MM.1S (cell line): ENCODE measurements at regions not wholly inside any gene's neighbourhood (a gene's known extent, or its start where the extent isn't known, plus 50 kb on each side); places are given as distances from the start of the nearest gene placed in this dataset.

Experiments
- DNase-seq: peaks from one replicate; pipeline ENCODE4 v3.0.0-alpha.2; 2015
- H2AFZ ChIP-seq: fragments of 300-600 bp; sonication (generic); 2 replicates; pipeline ENCODE4 v1.6.0; 2016; ENCODE audit warnings: antibody characterized with exemption, low read length
- H3F3A ChIP-seq: fragments of 300-600 bp; sonication (generic); 2 replicates; pipeline ENCODE4 v1.6.1; 2016; ENCODE audit warnings: mild to moderate bottlenecking, antibody characterized with exemption, low read length, moderate library complexity, mixed read lengths; ENCODE audit not compliant: insufficient read depth
- H3K27ac ChIP-seq: fragments of 300-600 bp; sonication (generic); 2 replicates; pipeline ENCODE4 v1.5.1; 2016; ENCODE audit warnings: mild to moderate bottlenecking, low read length
- H3K27me3 ChIP-seq: fragments of 300-600 bp; sonication (generic); replicated peaks from 2 replicates; pipeline ENCODE4 v1.6.0; 2016; ENCODE audit warnings: low read length; ENCODE audit not compliant: insufficient read depth
- H3K36me3 ChIP-seq: fragments of 300-600 bp; sonication (generic); replicated peaks from 2 replicates; pipeline ENCODE4 v1.6.1; 2016; ENCODE audit warnings: mild to moderate bottlenecking, low read length, mixed read lengths; ENCODE audit not compliant: insufficient read depth
- H3K4me1 ChIP-seq: fragments of 300-600 bp; sonication (generic); 2 replicates; pipeline ENCODE4 v1.6.1; 2016; ENCODE audit warnings: low read length, mixed read lengths
- H3K4me2 ChIP-seq: fragments of 300-600 bp; sonication (generic); 2 replicates; pipeline ENCODE4 v1.6.0; 2016; ENCODE audit warnings: low read depth, low read length
- H3K4me3 ChIP-seq: fragments of 300-600 bp; sonication (generic); 2 replicates; pipeline ENCODE4 v1.5.1; 2016; ENCODE audit warnings: low read length, mixed read lengths
- H3K79me2 ChIP-seq: fragments of 300-600 bp; sonication (generic); 2 replicates; pipeline ENCODE4 v1.6.1; 2016; ENCODE audit warnings: mixed run types, low read length, mixed read lengths
- H3K9ac ChIP-seq: fragments of 300-600 bp; sonication (generic); 2 replicates; pipeline ENCODE4 v1.6.1; 2016; ENCODE audit warnings: low read length, mixed read lengths
- H3K9me2 ChIP-seq: fragments of 300-600 bp; sonication (generic); replicated peaks from 2 replicates; pipeline ENCODE4 v1.6.1; 2016; ENCODE audit warnings: mild to moderate bottlenecking, low read length, mixed read lengths; ENCODE audit not compliant: insufficient read depth
- H3K9me3 ChIP-seq: fragments of 300-600 bp; sonication (generic); replicated peaks from 2 replicates; pipeline ENCODE4 v1.6.1; 2016; ENCODE audit warnings: mild to moderate bottlenecking, low read length, mixed read lengths; ENCODE audit not compliant: insufficient read depth
- H4K20me1 ChIP-seq: fragments of 300-600 bp; sonication (generic); 2 replicates; pipeline ENCODE4 v1.6.1; 2016; ENCODE audit warnings: mild to moderate bottlenecking, low read length, moderate library complexity, mixed read lengths; ENCODE audit not compliant: insufficient read depth
- EZH2 ChIP-seq: fragments of 300-600 bp; sonication (generic); optimal IDR thresholded peaks from 2 replicates; pipeline ENCODE3; 2017; ENCODE audit warnings: low read depth, mild to moderate bottlenecking, antibody characterized with exemption, low read length, mixed read lengths
- EZH2phosphoT487 ChIP-seq: fragments of 300-600 bp; sonication (generic); IDR thresholded peaks from 2 replicates; pipeline ENCODE4 v1.6.1; 2018; ENCODE audit warnings: antibody characterized with exemption, low read length
- TF ChIP-seq, protein P1 (sequence below): fragments of 300-600 bp; sonication (generic); IDR thresholded peaks from 2 replicates; pipeline ENCODE4 v1.5.1; 2016; ENCODE audit warnings: antibody characterized with exemption, low read length, mixed read lengths

DNA sequence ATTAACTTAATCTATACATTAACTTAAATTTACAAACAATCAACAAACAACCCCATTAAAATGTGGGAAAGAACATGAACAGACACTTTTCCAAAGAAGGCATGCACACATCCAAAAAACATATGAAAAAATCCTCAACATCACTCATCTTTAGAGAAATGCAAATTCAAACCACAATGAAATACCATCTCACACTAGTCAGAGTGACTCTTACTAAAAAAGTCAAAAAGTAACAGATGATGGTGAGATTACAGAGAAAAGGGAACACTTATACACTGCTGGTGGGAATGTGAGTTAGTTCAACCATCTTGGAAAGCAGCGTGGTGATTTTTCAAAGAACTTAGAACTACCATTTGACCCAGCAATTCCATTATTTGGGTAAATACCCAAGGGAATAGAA, 759.2 kb upstream of the SLITRK1 start:
- H3F3A ChIP-seq = no peaks in the 10 kb centered on the region
- H3K27me3 ChIP-seq = no peaks in the 10 kb centered on the region
- TF ChIP-seq EZH2phosphoT487 = no peak
- TF ChIP-seq EZH2 = no peak
- TF ChIP-seq, protein P1, sequence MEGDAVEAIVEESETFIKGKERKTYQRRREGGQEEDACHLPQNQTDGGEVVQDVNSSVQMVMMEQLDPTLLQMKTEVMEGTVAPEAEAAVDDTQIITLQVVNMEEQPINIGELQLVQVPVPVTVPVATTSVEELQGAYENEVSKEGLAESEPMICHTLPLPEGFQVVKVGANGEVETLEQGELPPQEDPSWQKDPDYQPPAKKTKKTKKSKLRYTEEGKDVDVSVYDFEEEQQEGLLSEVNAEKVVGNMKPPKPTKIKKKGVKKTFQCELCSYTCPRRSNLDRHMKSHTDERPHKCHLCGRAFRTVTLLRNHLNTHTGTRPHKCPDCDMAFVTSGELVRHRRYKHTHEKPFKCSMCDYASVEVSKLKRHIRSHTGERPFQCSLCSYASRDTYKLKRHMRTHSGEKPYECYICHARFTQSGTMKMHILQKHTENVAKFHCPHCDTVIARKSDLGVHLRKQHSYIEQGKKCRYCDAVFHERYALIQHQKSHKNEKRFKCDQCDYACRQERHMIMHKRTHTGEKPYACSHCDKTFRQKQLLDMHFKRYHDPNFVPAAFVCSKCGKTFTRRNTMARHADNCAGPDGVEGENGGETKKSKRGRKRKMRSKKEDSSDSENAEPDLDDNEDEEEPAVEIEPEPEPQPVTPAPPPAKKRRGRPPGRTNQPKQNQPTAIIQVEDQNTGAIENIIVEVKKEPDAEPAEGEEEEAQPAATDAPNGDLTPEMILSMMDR = no peak
- no peaks in the 10 kb centered on the region for H3K79me2 ChIP-seq
- no peaks in the 10 kb centered on the region for H3K9me3 ChIP-seq
- H3K4me1 ChIP-seq = no peaks in the 10 kb centered on the region
- H3K4me2 ChIP-seq = no peak overlapping the region
- no peaks in the 10 kb centered on the region for H4K20me1 ChIP-seq
- no peak overlapping the region for H3K27ac ChIP-seq
- no peak overlapping the region for H3K9ac ChIP-seq
- no peak overlapping the region for H2AFZ ChIP-seq
- no peak for DNase-seq
- H3K9me2 ChIP-seq = no peaks in the 10 kb centered on the region
- H3K36me3 ChIP-seq = no peaks in the 10 kb centered on the region
- H3K4me3 ChIP-seq = no peak overlapping the region

DNA sequence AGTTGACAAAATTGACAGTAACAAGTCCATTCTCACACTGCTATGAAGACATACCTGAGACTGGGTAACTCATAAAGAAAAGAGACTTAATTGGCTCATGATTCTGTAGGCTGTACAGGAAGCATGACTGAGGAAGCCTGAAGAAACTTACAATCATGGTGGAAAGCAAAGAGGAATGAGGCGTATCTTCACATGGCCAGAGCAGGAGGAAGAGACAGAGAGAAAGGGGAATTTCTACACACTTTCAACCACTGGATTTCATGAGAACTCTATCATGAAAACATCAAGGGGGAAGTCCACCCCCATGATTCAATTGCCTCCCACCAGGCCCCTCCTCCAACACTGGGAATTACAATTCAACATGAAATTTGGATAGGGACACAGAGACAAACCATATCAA, 758.4 kb upstream of the SLITRK1 start:
- Histone ChIP-seq H2AFZ (no peak overlapping the region), H3K27ac (no peak overlapping the region), H3K9me2 (no peaks in the 10 kb centered on the region), H3K4me3 (no peak overlapping the region), H3K9ac (no peak overlapping the region), H3K36me3 (no peaks in the 10 kb centered on the region), H3K9me3 (no peaks in the 10 kb centered on the region), H4K20me1 (no peaks in the 10 kb centered on the region), H3K4me2 (no peak overlapping the region), H3K79me2 (no peaks in the 10 kb centered on the region), H3K4me1 (no peaks in the 10 kb centered on the region), H3F3A (no peaks in the 10 kb centered on the region), H3K27me3 (no peaks in the 10 kb centered on the region)
- DNase-seq = no peak
- TF ChIP-seq EZH2phosphoT487 (no peak), EZH2 (no peak)
- TF ChIP-seq, protein P1 = no peak

DNA sequence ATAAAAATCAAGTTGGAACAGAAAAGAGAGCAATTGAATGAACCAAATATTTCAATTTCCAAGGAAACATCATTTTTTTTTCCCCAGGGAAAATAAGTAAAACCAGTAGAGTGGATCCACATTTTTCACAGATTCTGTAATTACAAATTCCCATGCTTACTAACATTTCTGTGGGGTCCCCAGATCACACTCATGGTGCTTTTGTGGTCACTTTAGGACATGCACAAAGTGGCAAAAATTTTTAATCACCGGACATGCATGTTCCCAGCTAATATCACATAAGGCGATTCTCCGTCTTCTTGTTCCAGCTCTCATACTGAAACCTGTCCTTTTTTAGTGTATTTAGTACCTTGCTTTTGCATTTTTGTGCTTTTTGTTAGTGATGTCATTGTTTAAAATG, 748.2 kb upstream of the SLITRK1 start:
- Histone ChIP-seq H3F3A (no peaks in the 10 kb centered on the region), H3K9ac (no peak overlapping the region), H3K9me3 (no peaks in the 10 kb centered on the region), H3K4me2 (no peak overlapping the region), H4K20me1 (no peaks in the 10 kb centered on the region), H2AFZ (no peak overlapping the region), H3K9me2 (no peaks in the 10 kb centered on the region), H3K4me1 (no peaks in the 10 kb centered on the region), H3K4me3 (no peak overlapping the region), H3K27me3 (no peaks in the 10 kb centered on the region), H3K79me2 (no peaks in the 10 kb centered on the region), H3K27ac (no peak overlapping the region), H3K36me3 (no peaks in the 10 kb centered on the region)
- TF ChIP-seq, protein P1 = no peak
- TF ChIP-seq EZH2phosphoT487 (no peak), EZH2 (no peak)
- no peak for DNase-seq
